ENCODE measurements at regions not wholly inside any gene's neighbourhood (a gene's known extent, or its start where the extent isn't known, plus 50 kb on each side); places are given as distances from the start of the nearest gene placed in this dataset.

DNA sequence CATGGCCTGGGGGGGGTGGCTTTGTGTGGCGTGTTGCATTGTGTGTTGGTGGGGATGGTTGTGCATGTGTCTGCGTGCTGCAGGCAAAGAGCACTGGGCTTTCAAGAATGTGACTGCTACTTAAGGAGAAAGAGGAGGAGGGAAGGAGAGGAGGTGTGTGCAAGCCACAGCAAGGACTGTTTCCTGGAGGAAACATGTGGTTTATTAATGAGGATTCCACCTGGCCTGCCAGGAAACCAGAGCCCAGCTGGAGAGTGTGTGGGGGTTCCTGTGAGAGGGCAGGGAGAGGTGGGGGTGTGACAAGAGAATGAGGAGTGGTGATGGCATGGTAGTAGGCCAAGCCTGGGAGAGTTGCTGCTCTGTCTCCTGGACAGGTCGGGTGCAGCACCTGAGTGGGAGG, 258.1 kb upstream of the ROPN1 start:
- TF ChIP-seq, protein P1, sequence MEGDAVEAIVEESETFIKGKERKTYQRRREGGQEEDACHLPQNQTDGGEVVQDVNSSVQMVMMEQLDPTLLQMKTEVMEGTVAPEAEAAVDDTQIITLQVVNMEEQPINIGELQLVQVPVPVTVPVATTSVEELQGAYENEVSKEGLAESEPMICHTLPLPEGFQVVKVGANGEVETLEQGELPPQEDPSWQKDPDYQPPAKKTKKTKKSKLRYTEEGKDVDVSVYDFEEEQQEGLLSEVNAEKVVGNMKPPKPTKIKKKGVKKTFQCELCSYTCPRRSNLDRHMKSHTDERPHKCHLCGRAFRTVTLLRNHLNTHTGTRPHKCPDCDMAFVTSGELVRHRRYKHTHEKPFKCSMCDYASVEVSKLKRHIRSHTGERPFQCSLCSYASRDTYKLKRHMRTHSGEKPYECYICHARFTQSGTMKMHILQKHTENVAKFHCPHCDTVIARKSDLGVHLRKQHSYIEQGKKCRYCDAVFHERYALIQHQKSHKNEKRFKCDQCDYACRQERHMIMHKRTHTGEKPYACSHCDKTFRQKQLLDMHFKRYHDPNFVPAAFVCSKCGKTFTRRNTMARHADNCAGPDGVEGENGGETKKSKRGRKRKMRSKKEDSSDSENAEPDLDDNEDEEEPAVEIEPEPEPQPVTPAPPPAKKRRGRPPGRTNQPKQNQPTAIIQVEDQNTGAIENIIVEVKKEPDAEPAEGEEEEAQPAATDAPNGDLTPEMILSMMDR (IDR thresholded peaks at IDR 0.05), result no peak
- TF ChIP-seq POLR2A (IDR thresholded peaks at IDR 0.05), result no peak

Data from thyroid gland (tissue), 4 donors.